NCI-H2107 treated with DMSO at 0.1 percent for 48 hours (cell line): ENCODE measurements at regions not wholly inside any gene's neighbourhood (a gene's known extent, or its start where the extent isn't known, plus 50 kb on each side); places are given as distances from the start of the nearest gene placed in this dataset.
"Not testable (repeated sequence)": the region's sequence is repeated elsewhere in the genome, so short reads cannot be mapped to it uniquely, and the experiment has no call there.

Experiments used
- DNase-seq: peaks from one replicate; lab custom pipeline; 2025; ENCODE audit not compliant: unreplicated experiment; lab: John Stamatoyannopoulos, UW

GRCh38 chr20:30584403-30584802 lies 673.1 kb upstream of the DEFB115 start:
- DNase-seq: not testable (repeated sequence)

- not testable (repeated sequence) for DNase-seq
Measured at GRCh38 chr20:30585244-30585796, 672.1 kb upstream of the DEFB115 start.

- DNase-seq: not testable (repeated sequence)
Measured at GRCh38 chr20:30586178-30586577, 671.3 kb upstream of the DEFB115 start.

GRCh38 chr20:30593572-30593971 lies 663.9 kb upstream of the DEFB115 start:
- no peak for DNase-seq

DNA sequence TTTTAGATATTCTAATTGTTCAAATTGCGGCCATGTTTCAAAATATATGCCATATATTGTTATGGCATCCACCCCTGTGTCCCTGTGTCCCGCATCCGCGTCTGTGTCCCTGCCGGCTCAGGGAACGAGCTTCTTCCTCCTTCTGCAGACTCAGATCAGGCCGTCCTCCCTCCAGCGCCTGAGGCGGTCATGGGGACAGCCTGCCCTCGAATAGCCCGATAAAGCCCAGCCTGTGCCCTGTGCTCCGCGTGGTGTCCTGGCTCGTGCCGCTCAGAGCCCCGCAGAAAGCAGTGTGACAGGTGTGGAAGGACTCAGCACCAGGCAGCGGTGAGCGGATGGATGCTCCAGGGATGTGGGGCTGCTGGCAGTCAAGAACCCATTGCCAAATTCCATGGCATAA lies 663.4 kb upstream of the DEFB115 start:
- no peak for DNase-seq

GRCh38 chr20:30595698-30596097 lies 661.8 kb upstream of the DEFB115 start:
- no peak for DNase-seq

DNA sequence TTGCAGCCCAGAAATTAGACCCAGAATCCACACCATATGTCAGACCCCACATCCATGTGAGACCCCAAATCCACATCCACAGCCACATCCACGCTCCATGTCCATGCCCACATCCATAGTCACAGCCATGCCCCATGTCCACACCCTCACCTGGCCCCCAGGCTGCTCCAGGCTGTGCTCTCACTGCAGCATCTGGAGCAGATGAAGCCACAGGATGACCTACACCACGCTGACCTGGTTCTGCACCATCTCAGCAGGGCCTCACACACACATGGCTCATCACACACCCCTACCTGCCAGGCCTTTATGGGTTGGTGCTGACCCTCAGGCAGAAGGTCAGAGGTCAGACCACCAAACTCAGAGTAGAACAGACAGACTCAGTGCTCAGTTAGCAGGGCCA lies 660.0 kb upstream of the DEFB115 start:
- not testable (repeated sequence) for DNase-seq

DNA sequence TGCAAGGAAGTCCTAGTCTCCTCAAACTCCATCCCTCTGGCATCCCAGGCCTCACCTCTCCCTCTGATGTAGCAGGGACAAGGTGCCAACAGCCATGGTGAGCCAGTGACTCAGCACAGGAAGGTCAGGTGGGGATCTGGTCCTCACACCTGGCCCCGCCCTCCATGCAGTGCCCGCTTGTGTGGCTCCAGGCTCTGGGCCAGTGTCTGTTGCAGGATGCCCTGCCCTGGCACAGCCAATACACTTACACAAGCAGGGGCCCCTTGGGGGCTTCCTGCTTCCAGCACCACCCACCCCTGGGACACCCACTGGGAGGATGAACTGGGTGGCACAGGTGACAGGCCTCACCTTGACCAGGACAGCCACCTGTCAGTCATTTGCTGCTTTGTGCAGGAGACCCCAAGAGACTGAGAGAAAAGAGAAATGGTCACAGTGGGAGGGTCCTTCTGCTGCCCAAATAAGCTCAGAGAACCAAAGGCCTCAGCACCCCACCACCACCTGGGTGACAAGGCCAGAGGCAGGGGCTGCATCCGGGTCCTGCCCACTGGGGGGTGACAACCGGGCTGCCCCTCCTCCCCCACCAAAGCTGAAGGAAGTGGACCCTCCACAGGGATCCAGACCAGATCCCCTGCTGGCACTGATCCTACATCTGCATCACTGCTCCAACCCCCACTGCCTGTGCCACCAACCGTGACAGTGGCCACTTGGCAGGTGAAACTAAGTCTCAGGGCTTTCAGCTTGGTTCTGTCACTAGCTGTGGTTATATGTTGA lies 658.8 kb upstream of the DEFB115 start:
- no peak for DNase-seq

GRCh38 chr20:30599990-30600389 lies 657.5 kb upstream of the DEFB115 start:
- no peak for DNase-seq

DNA sequence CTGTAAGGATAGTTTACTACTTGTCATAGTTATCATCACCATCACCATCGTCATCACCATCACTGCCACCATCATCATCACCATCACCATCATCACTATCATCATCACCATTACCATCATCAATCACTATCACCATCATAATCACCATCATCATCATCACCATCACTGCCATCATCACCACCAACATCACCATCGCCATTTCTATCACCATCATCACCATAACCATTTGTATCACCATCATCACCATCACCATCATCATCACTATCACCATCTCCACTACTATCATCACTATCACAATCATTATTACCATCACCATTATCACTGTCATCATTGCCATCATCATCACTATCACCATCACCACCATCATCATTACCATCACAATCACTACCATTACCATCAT lies 655.5 kb upstream of the DEFB115 start:
- DNase-seq: no peak

GRCh38 chr20:30602424-30602823 lies 655.0 kb upstream of the DEFB115 start:
- no peak for DNase-seq

DNA sequence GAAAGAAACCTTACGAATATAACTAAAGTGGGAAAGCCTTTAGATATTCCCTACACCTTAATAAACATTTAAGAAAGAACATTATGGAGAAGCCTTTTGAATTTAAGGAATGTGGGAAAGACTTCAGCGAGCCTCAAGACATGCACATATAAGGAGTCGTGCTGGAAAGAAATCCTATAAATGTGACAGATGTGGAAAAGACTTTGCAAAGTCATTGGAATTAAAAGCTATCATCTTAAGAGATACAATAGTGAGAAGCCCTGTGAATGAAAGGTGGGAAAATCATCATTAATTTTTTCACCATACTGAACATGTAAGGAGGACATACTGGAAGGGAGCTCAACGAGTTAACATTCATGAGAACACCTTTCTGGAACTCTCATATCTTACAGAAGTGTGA lies 650.5 kb upstream of the DEFB115 start:
- no peak for DNase-seq

GRCh38 chr20:30610029-30610693 lies 647.3 kb upstream of the DEFB115 start:
- no peak for DNase-seq

GRCh38 chr20:30610751-30611150 lies 646.7 kb upstream of the DEFB115 start:
- DNase-seq: no peak

DNA sequence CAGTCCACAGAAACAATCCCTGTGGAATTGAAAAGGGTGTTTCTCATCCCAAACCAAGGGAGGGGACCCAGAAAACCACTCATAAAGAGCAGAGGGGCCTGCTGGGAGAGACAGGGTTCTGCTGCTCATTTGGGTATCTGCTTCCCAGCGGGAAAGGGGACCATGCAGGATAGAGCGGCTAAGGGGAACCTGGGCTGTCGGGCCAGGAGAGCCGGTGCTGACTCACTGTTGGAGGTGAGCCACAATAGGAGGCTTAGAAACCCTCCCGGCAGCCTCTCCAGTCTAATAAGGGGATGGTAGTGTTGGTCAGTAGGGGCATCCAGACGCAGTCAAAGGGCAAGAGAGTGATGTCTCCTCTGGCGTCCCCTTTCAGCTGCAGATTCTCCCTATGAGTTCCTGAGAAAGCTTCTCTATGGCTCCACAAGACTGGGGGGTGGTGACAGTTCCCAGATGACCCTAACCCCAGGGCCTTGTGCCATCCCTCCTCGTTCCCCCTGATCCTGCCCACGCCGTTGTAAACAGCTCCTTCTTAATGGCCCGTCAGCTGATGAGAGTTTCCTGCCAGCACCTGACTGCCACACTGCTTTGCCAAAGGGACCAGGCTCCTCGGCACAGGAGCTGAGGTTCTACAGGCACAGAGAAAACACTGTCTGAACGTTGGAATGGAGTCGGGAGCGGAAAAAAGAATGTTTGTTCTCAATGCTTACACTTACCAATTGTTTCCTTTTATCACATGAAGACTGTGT lies 646.1 kb upstream of the DEFB115 start:
- no peak for DNase-seq

- no peak for DNase-seq
Measured at GRCh38 chr20:30612344-30612743, 645.1 kb upstream of the DEFB115 start.

DNA sequence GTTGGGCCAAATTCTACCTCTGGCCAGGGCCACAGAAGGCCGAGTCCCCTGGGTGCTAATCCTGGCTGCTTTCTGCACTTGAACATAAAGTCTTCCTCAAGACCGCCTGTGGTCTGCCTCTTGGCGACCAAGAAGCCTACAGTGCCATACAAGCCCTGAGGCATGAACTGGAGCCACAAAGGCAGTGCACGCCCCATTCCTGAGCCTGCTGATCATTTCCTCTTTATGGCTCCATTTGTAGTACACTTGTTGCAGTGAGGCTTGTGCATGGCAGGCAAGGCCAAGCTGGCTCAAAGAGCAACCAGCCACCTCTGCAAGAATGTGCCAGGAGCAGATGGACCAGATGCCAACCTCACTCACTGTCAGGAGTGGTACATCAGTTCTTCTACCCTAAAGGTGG lies 636.1 kb upstream of the DEFB115 start:
- DNase-seq: not testable (repeated sequence)

GRCh38 chr20:30624310-30624709 lies 633.2 kb upstream of the DEFB115 start:
- DNase-seq: not testable (repeated sequence)

- not testable (repeated sequence) for DNase-seq
Measured at GRCh38 chr20:30629376-30629775, 628.1 kb upstream of the DEFB115 start.

- DNase-seq: no peak
Measured at GRCh38 chr20:30630761-30631160, 626.7 kb upstream of the DEFB115 start.

- DNase-seq: not testable (repeated sequence)
Measured at GRCh38 chr20:30631261-30631789, 626.1 kb upstream of the DEFB115 start.
